NB4 (cell line): ENCODE measurements at regions not wholly inside any gene's neighbourhood (a gene's known extent, or its start where the extent isn't known, plus 50 kb on each side); places are given as distances from the start of the nearest gene placed in this dataset.

Experiments
- MAX ChIP-seq: IDR thresholded peaks from 2 replicates; pipeline ENCODE4 v1.6.1; 2011; ENCODE audit warnings: low read depth, low read length
- MYC ChIP-seq: IDR thresholded peaks from 2 replicates; pipeline ENCODE4 v1.6.1; 2011; ENCODE audit warnings: low read depth, low read length
- POLR2A ChIP-seq: IDR thresholded peaks from 2 replicates; pipeline ENCODE4 v1.6.1; 2011; ENCODE audit warnings: mild to moderate bottlenecking; ENCODE audit not compliant: insufficient read length; ENCODE audit errors: extremely low read depth
- TF ChIP-seq, protein P1 (sequence below): IDR thresholded peaks from one replicate; pipeline ENCODE4 v1.5.1; 2012; ENCODE audit warnings: low read depth, low read length

GRCh38 chr2:53509831-53510388, 257.7 kb upstream of the CHAC2 start:
- no peak for TF ChIP-seq POLR2A
- TF ChIP-seq, protein P1, sequence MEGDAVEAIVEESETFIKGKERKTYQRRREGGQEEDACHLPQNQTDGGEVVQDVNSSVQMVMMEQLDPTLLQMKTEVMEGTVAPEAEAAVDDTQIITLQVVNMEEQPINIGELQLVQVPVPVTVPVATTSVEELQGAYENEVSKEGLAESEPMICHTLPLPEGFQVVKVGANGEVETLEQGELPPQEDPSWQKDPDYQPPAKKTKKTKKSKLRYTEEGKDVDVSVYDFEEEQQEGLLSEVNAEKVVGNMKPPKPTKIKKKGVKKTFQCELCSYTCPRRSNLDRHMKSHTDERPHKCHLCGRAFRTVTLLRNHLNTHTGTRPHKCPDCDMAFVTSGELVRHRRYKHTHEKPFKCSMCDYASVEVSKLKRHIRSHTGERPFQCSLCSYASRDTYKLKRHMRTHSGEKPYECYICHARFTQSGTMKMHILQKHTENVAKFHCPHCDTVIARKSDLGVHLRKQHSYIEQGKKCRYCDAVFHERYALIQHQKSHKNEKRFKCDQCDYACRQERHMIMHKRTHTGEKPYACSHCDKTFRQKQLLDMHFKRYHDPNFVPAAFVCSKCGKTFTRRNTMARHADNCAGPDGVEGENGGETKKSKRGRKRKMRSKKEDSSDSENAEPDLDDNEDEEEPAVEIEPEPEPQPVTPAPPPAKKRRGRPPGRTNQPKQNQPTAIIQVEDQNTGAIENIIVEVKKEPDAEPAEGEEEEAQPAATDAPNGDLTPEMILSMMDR: no peak
- no peak for TF ChIP-seq MYC
- TF ChIP-seq MAX: no peak
